GM13976 (cell line): ENCODE measurements at regions not wholly inside any gene's neighbourhood (a gene's known extent, or its start where the extent isn't known, plus 50 kb on each side); places are given as distances from the start of the nearest gene placed in this dataset.

Source experiments
- DNase-seq: peaks from one replicate; pipeline ENCODE4 v3.0.0; 2012; ENCODE audit warnings: low spot score
- in situ Hi-C: fragments of 300-500 bp; cut with MboI; formaldehyde crosslinking; loops from one replicate; pipeline ENCODE4 v1.12.0; 2022; ENCODE audit warnings: low sequenced_read_pairs, mixed read lengths, inconsistent platforms; ENCODE audit not compliant: unreplicated experiment
- TF ChIP-seq, protein P1 (sequence below): IDR thresholded peaks from 2 replicates; pipeline ENCODE4 v1.5.1; 2012; ENCODE audit warnings: borderline replicate concordance, mild to moderate bottlenecking; ENCODE audit not compliant: insufficient read depth; ENCODE audit errors: extremely low read depth, missing control alignments, control extremely low read depth

DNA sequence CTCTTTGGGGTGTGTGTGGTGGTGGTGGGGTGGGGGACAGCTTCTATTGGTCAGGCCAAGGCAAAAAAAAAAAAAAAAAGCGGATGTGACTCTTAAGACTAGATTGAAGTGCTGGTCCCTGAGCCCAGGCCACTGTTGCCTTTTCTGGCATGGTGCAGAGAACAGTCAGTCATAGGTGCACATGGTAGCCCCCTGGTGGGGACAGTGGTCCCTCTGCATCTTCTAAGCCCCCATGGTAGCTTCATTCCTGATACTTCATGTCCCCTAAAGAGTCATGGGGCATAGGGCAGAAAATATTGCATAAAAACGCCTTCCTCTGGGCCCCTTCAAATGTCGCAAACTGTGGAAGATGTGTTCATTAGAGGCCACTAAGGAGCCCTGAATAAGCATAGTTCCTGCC lies 371.8 kb downstream of the NPHP4 start:
- in situ Hi-C loops = no loop called here
- TF ChIP-seq, protein P1, sequence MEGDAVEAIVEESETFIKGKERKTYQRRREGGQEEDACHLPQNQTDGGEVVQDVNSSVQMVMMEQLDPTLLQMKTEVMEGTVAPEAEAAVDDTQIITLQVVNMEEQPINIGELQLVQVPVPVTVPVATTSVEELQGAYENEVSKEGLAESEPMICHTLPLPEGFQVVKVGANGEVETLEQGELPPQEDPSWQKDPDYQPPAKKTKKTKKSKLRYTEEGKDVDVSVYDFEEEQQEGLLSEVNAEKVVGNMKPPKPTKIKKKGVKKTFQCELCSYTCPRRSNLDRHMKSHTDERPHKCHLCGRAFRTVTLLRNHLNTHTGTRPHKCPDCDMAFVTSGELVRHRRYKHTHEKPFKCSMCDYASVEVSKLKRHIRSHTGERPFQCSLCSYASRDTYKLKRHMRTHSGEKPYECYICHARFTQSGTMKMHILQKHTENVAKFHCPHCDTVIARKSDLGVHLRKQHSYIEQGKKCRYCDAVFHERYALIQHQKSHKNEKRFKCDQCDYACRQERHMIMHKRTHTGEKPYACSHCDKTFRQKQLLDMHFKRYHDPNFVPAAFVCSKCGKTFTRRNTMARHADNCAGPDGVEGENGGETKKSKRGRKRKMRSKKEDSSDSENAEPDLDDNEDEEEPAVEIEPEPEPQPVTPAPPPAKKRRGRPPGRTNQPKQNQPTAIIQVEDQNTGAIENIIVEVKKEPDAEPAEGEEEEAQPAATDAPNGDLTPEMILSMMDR = no peak
- no peak for DNase-seq

DNA sequence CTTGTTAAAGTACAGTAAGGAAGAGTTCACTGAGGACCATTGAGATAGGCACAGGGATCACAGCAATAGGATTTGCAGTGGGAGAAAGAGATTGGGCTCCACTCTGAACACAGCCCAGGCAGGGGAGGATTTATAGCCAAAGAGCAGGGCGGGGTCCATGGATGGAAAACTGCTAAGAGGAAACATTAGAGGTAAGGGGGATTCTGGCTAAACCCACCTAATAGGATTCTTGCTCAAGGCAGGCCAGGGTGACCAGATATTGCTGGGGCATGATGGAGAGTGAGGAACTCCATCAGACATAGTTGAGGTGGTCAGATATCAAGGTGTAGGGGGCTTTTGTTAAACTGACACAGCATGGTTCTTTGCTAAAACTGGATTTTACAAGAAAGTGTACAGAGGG lies 372.8 kb downstream of the NPHP4 start:
- TF ChIP-seq, protein P1 = no peak
- DNase-seq = no peak
- in situ Hi-C loops = no loop called here

DNA sequence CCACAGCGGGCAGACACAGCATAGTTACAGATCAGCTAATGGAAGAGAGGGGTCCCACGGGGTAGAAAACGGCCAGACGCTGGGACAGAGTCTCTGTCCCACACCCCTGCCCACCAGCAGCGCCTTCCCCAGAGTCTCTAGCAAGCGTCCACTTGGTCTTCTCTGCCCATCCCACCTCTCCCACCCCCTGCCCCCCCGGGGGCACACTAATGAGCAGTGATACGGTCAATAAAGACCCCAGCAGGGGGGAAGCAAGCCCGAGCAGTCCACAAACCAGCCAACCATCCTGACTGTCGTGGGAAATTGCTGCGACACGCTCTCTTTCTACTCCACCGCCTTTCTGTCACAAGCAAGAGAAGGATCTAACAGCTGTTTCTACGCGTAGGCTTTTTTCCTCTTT lies 374.7 kb downstream of the NPHP4 start:
- no peak for DNase-seq
- in situ Hi-C loops = no loop called here
- TF ChIP-seq, protein P1 = no peak

DNA sequence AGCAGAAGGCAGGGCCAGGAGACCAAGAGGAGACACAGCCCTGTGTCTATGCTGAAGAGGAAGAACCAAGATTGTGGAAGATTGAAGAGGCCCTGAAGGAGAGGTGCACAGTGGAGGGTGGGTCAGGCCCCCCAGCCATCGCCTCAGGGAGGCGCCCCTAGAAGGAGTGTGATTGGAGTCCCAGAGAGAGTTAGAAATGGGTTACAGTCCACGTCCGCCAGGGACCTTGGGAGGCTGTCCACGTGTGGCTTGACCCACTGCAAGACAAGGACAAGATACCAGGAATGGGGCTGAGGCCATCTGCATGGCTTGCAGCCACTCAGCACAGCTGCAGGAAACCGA lies 375.1 kb downstream of the NPHP4 start:
- in situ Hi-C loops = no loop called here
- no peak for DNase-seq
- TF ChIP-seq, protein P1 = no peak

DNA sequence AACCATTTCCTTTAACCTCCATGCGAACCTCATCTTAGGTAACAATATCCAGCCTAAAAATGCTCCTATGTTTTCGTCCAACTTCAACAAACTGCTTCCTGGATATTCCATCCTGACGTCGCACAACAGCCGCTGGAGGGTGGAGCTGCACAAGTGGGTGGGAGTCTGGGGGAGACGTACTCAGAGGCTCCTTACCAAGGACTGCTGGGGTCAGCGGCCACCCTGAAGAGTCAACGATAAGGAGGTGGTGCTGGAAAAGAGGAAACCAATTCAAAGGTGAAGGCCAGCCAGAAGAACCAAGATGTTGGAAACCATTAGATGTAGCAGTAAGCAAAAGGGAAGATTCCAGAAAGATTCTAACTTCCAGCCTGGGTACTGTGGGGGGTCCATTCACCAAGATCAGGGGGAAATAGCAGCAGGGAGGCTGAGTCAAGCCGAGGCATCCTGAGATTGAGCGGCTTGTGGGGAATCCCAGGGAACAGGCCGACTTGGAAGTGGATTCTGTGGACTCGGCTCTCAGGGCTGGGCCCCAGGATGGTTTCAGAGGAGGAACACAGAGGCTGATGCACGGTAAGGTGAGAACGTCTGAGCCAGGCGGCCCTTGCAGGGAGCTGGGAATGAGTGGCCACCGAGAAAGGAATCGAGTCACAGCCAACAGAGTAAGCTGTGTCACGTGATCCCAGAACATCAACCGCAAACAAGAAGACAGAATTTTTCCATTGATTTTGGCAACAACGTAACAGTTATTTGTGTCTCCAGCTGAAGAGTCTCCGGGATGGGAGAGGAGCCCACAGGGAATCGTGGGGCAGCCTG lies 375.7 kb downstream of the NPHP4 start:
- TF ChIP-seq, protein P1 = no peak
- in situ Hi-C loops = no loop called here
- DNase-seq = no peak

DNA sequence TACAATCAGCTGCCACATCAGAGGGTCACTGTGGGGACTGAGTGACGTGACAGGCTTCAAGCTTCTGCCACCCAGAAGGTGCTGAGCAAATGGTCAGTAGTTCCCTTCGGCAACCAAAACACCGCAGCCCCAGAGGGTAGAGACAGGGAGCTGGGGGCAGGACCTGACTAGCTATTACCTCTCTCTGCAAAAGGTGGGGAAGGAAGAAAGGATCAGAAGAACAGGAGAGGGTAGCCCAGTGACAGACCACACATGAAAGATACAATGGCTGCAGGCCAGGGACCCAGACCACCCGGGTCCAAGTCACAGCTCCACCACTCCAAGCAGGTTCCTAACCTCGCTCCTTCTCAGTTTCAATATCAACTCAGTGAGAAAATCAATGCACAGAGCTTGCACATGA lies 377.1 kb downstream of the NPHP4 start:
- DNase-seq = no peak
- in situ Hi-C loops = no loop called here
- TF ChIP-seq, protein P1 = no peak
